HepG2 (cell line): ENCODE measurements at regions not wholly inside any gene's neighbourhood (a gene's known extent, or its start where the extent isn't known, plus 50 kb on each side); places are given as distances from the start of the nearest gene placed in this dataset.

Experiments used
- ATAC-seq: fragments of 200-7000 bp; cut with Tn5 transposase; 3 replicates; pipeline ENCODE4 v1.9.1; 2020; ENCODE audit warnings: mild to moderate bottlenecking, moderate library complexity
- BruUV-seq: library from RNA; stranded (reverse); fragments of 400-500 nt; replicated peaks from 2 replicates; lab custom pipeline; 2021; lab: Mats Ljungman, UMichigan
- CTCF ChIA-PET: fragments of 300-600 bp; formaldehyde crosslinking; extraction: SDS; loops from one replicate; lab custom pipeline; 2021; ENCODE audit warnings: low total read pairs, inconsistent platforms, low intra/inter-chr PET ratio; lab: Yijun Ruan, JAX
- POLR2A ChIA-PET: fragments of 350-600 bp; sonication (Branson Sonifier 250); formaldehyde crosslinking; loops from one replicate; lab custom pipeline; 2020; ENCODE audit warnings: antibody characterized with exemption, inconsistent platforms; lab: Yijun Ruan, JAX
- DNase-seq: peaks from one replicate; pipeline ENCODE4 v3.0.0-alpha.2; 2015; ENCODE audit warnings: low spot score
- FAIRE-seq: peaks from 3 replicates; lab custom pipeline; 2011; peaks lifted over from hg19 to GRCh38; lab: Jason Lieb, UNC
- H2AFZ ChIP-seq: one replicate; pipeline ENCODE4 v1.6.1; 2011; ENCODE audit warnings: low read length, inconsistent platforms
- H3K27ac ChIP-seq: fragments of 300-600 bp; 3 replicates; pipeline ENCODE4 v1.8.0; 2011; ENCODE audit warnings: mixed run types, mild to moderate bottlenecking, mixed read lengths, low read length, inconsistent platforms; ENCODE audit not compliant: insufficient read depth; ENCODE audit errors: extremely low read length
- H3K27me3 ChIP-seq, 2 experiments: fragments of 200-600 bp in 1 of 2; 2 replicates in 1 of 2; 3 replicates in 1 of 2; pipeline versions ENCODE4 v1.6.0 to v1.8.0; 2011; ENCODE audit warnings: low read length in 2 of 2, mild to moderate bottlenecking in 2 of 2, moderate library complexity in 2 of 2, inconsistent platforms in 1 of 2; ENCODE audit not compliant: insufficient read depth in 2 of 2, control insufficient read depth in 1 of 2
- H3K36me3 ChIP-seq, 2 experiments: fragments of 200-600 bp in 1 of 2; replicated peaks in 1 of 2; 2 replicates in 1 of 2; 3 replicates in 1 of 2; pipeline versions ENCODE4 v1.5.1 to v1.8.0; 2011; ENCODE audit warnings: low read length in 2 of 2, inconsistent platforms in 1 of 2; ENCODE audit not compliant: insufficient read depth in 2 of 2, control insufficient read depth in 1 of 2
- H3K4me1 ChIP-seq: 2 replicates; pipeline ENCODE4 v1.5.1; 2012; ENCODE audit warnings: low read length, inconsistent platforms; ENCODE audit not compliant: insufficient read depth
- H3K4me2 ChIP-seq: 2 replicates; pipeline ENCODE4 v1.6.0; 2011; ENCODE audit warnings: low read depth, low read length, inconsistent platforms
- H3K4me3 ChIP-seq, 3 experiments: fragments of 200-600 bp in 1 of 3; sonication (generic), shearing (Covaris generic) in 1 of 3; replicated peaks in 1 of 3; 2 replicates each; pipeline ENCODE4 v1.5.1; 2011 to 2016; ENCODE audit warnings: low read length in 3 of 3, inconsistent platforms in 2 of 3, low read depth in 2 of 3, mild to moderate bottlenecking in 2 of 3, control low read depth in 1 of 3, mixed read lengths in 1 of 3; ENCODE audit not compliant: insufficient read depth in 1 of 3
- H3K79me2 ChIP-seq: one replicate; pipeline ENCODE4 v1.6.1; 2011; ENCODE audit warnings: low read length, inconsistent platforms; ENCODE audit not compliant: insufficient read depth
- H3K9ac ChIP-seq: 2 replicates; pipeline ENCODE4 v1.6.0; 2011; ENCODE audit warnings: mild to moderate bottlenecking, low read depth, low read length, inconsistent platforms; ENCODE audit not compliant: insufficient read depth
- H3K9me3 ChIP-seq: 2 replicates; pipeline ENCODE4 v1.5.1; 2012; ENCODE audit warnings: mild to moderate bottlenecking, low read length
- H4K20me1 ChIP-seq: 2 replicates; pipeline ENCODE4 v1.6.0; 2011; ENCODE audit warnings: inconsistent platforms, mild to moderate bottlenecking, low read length, moderate library complexity; ENCODE audit not compliant: insufficient read depth
- CCAR2 ChIP-seq: fragments of 200-400 bp; formaldehyde crosslinking; optimal IDR thresholded peaks from 2 replicates; pipeline ENCODE3; 2018; ENCODE audit warnings: low read depth, mild to moderate bottlenecking, low read length, moderate library complexity
- CREB3 ChIP-seq: sonication (generic); formaldehyde crosslinking; IDR thresholded peaks from 2 replicates; pipeline ENCODE4 v1.5.0; 2020; ENCODE audit warnings: missing genetic modification reagents
- DNMT3B ChIP-seq: conservative IDR thresholded peaks from 2 replicates; pipeline ENCODE4 v1.6.1; 2016; ENCODE audit warnings: missing biosample characterization, control low read depth
- GATAD2A ChIP-seq: IDR thresholded peaks from 2 replicates; pipeline ENCODE4 v1.6.1; 2016
- GPN1 ChIP-seq: sonication (generic); formaldehyde crosslinking; IDR thresholded peaks from 2 replicates; pipeline ENCODE4 v1.5.1; 2020; ENCODE audit warnings: missing genetic modification reagents, borderline replicate concordance
- MAFK ChIP-seq, 2 experiments: IDR thresholded peaks in 1 of 2; conservative IDR thresholded peaks in 1 of 2; 2 replicates each; pipeline ENCODE4 v1.6.1; 2011; ENCODE audit warnings: improper control_type of control experiment in 2 of 2, low read length in 2 of 2
- RBM22 ChIP-seq: fragments of 200-400 bp; formaldehyde crosslinking; optimal IDR thresholded peaks from 2 replicates; pipeline ENCODE3; 2017; ENCODE audit warnings: mild to moderate bottlenecking, low read length, moderate library complexity
- SMAD3 ChIP-seq: sonication (generic); formaldehyde crosslinking; IDR thresholded peaks from 2 replicates; pipeline ENCODE4 v1.4.0; 2020; ENCODE audit warnings: missing genetic modification reagents
- SMYD3 ChIP-seq: sonication (generic); formaldehyde crosslinking; IDR thresholded peaks from 2 replicates; pipeline ENCODE4 v1.8.1; 2023; ENCODE audit warnings: mild to moderate bottlenecking, missing genetic modification reagents
- SNRNP70 ChIP-seq: fragments of 200-400 bp; formaldehyde crosslinking; IDR thresholded peaks from 2 replicates; pipeline ENCODE4 v1.6.1; 2017; ENCODE audit warnings: mild to moderate bottlenecking, low read depth, low read length, moderate library complexity
- SP1 ChIP-seq, 2 experiments: fragments of 450-650 bp in 1 of 2; sonication (generic) in 1 of 2; formaldehyde crosslinking in 1 of 2; IDR thresholded peaks; 2 replicates each; pipeline versions ENCODE4 v1.4.0 to v1.6.1; 2016 to 2020; ENCODE audit warnings: missing genetic modification reagents in 1 of 2
- ZBTB10 ChIP-seq: sonication (generic); formaldehyde crosslinking; IDR thresholded peaks from 2 replicates; pipeline ENCODE4 v1.4.0; 2020; ENCODE audit warnings: missing genetic modification reagents, borderline replicate concordance
- ZFP36 ChIP-seq: fragments of 150-350 bp; IDR thresholded peaks from 2 replicates; pipeline ENCODE4 v1.6.1; 2018; ENCODE audit warnings: borderline replicate concordance, low read length, low read depth; ENCODE audit not compliant: partially characterized antibody
- ZFP91 ChIP-seq: sonication (generic); formaldehyde crosslinking; IDR thresholded peaks from 2 replicates; pipeline ENCODE4 v1.9.0; 2022; ENCODE audit warnings: missing genetic modification reagents, mild to moderate bottlenecking, borderline replicate concordance
- ZMAT3 ChIP-seq: sonication (generic); formaldehyde crosslinking; conservative IDR thresholded peaks from 2 replicates; pipeline ENCODE4 v1.7.0; 2021; ENCODE audit warnings: missing genetic modification reagents
- ZNF224 ChIP-seq: sonication (generic); formaldehyde crosslinking; IDR thresholded peaks from 2 replicates; pipeline ENCODE4 v1.5.0; 2020; ENCODE audit warnings: mild to moderate bottlenecking, missing genetic modification reagents
- ZNF280B ChIP-seq: sonication (generic); formaldehyde crosslinking; IDR thresholded peaks from 2 replicates; pipeline ENCODE4 v1.5.0; 2020; ENCODE audit warnings: missing genetic modification reagents, mild to moderate bottlenecking, borderline replicate concordance
- ZNF556 ChIP-seq: sonication (generic); formaldehyde crosslinking; IDR thresholded peaks from 2 replicates; pipeline ENCODE4 v1.4.0; 2020; ENCODE audit warnings: mild to moderate bottlenecking, missing genetic modification reagents, borderline replicate concordance
- ZSCAN30 ChIP-seq: sonication (generic); formaldehyde crosslinking; IDR thresholded peaks from 2 replicates; pipeline ENCODE4 v1.5.0; 2020; ENCODE audit warnings: mild to moderate bottlenecking, missing genetic modification reagents
- WGBS: methylation state at CpG from one replicate; pipeline ENCODE4 v1.1.6; 2017; ENCODE audit warnings: low lambda C conversion rate; 5-methylcytosine and 5-hydroxymethylcytosine counted together
- in situ Hi-C: cut with HindIII; loops from 2 replicates; pipeline ENCODE4 v1.10.0; 2017; ENCODE audit warnings: low pct_unique_long_range_greater_than_20kb; ENCODE audit not compliant: extremely low pct_ligation_motif_present
- intact Hi-C: fragments of 100-400 bp; cut with micrococcal nuclease; formaldehyde crosslinking; loops from one replicate; pipeline ENCODE4 v1.10.0; 2022; ENCODE audit not compliant: unreplicated experiment

GRCh38 chr14:70254476-70254961, 65.8 kb upstream of the SLC8A3 start:
- H3K27me3 ChIP-seq = no peaks in the 10 kb centered on the region; a peak in 2 of 5 replicates
- no peaks in the 10 kb centered on the region for H3K79me2 ChIP-seq
- H3K36me3 ChIP-seq = no peaks in the 10 kb centered on the region
- peak overlapping the region; percentile 88 for H3K4me2 ChIP-seq
- intact Hi-C loops = no loop called here
- H3K9me3 ChIP-seq = no peaks in the 10 kb centered on the region
- POLR2A ChIA-PET = interaction anchor here (0.7 to 1.7 kb wide), 5 partner anchors 10 to 487 kb away, joined by 3 to 16 read pairs (median 3); partner anchors contain the start of genes COX16 and SRSF5
- H3K9ac ChIP-seq = peak overlapping the region; percentile 65
- CTCF ChIA-PET = no interaction called here
- no TSS peak for BruUV-seq
- peak overlapping the region; percentile 58 to 79 (median 66) for H3K4me3 ChIP-seq
- ATAC-seq (peak; percentile 96), DNase-seq (peak; percentile 43), FAIRE-seq (no peak)
- H4K20me1 ChIP-seq = no peaks in the 10 kb centered on the region
- peaks cover 5% of the 10 kb centered on the region for H3K4me1 ChIP-seq
- in situ Hi-C loops = no loop called here
- H2AFZ ChIP-seq = no peak overlapping the region
- 0% methylated on average over 3 of the region's 31 CpGs for WGBS
- H3K27ac ChIP-seq = peak overlapping the region; percentile 40
- TF ChIP-seq CREB3 (CRISPR knock-in tag) = 0 out of 2 replicates have a peak, but pooled peaks have one; percentile 49
- TF ChIP-seq GATAD2A (CRISPR knock-in tag) = no peak
- no peak for TF ChIP-seq DNMT3B (CRISPR knock-in tag)
- TF ChIP-seq MAFK (conservative IDR thresholded peaks at IDR 0.05 in 1 of 2, IDR thresholded peaks at IDR 0.05 in 1 of 2; ENCODE audit: low read length in 2 of 2) = no peak
- TF ChIP-seq SMAD3 (CRISPR knock-in tag) = no peak
- no peak for TF ChIP-seq ZMAT3 (CRISPR knock-in tag)
- TF ChIP-seq ZSCAN30 (CRISPR knock-in tag) = no peak
- TF ChIP-seq CCAR2 = no peak
- TF ChIP-seq ZNF280B (CRISPR knock-in tag) = 0 out of 2 replicates have a peak, but pooled peaks have one; percentile 16
- TF ChIP-seq ZNF224 (CRISPR knock-in tag) = no peak
- TF ChIP-seq ZFP36 = no peak
- no peak for TF ChIP-seq SMYD3 (CRISPR knock-in tag)
- TF ChIP-seq GPN1 (CRISPR knock-in tag) = no peak
- TF ChIP-seq SP1 (IDR thresholded peaks at IDR 0.05) = no peak
- TF ChIP-seq SP1 (CRISPR knock-in tag; IDR thresholded peaks at IDR 0.05) = no peak
- no peak for TF ChIP-seq SNRNP70
- no peak for TF ChIP-seq ZBTB10 (CRISPR knock-in tag)
- no peak for TF ChIP-seq ZFP91 (CRISPR knock-in tag)
- TF ChIP-seq ZNF556 (CRISPR knock-in tag) = no peak
- no peak for TF ChIP-seq RBM22
